Heart left ventricle (tissue), 13 donors: ENCODE measurements at regions not wholly inside any gene's neighbourhood (a gene's known extent, or its start where the extent isn't known, plus 50 kb on each side); places are given as distances from the start of the nearest gene placed in this dataset.

Source experiments
- CTCF ChIP-seq, 12 donors: fragments of 200-600 bp; sonication (generic) in 4 of 12; IDR thresholded peaks; one replicate each; pipeline versions ENCODE4 v1.5.0 to v1.8.0; 2018 to 2022; ENCODE audit warnings: antibody characterized with exemption in 12 of 12, mild to moderate bottlenecking in 5 of 12
- POLR2A ChIP-seq, 2 donors: fragments of 450-650 bp; IDR thresholded peaks; one replicate each; pipeline ENCODE4 v1.6.1; 2017; ENCODE audit warnings: antibody characterized with exemption in 2 of 2, mild to moderate bottlenecking in 2 of 2, moderate library complexity in 2 of 2
- donor health status: ischemic (EF 13 %, LVEDD 7.1; RV severe dilation, severe dysfunction).
- donor health status: DM: no; HTN: yes; CAD: no.
- donor health status: DM: no; HTN: no; CAD: no.
- donor health status: ischemic (EF 25% LVEDD 6.9; RV normal size, moderate dysfunction).
- donor health status: ischemic (EF 25% LVEDD 5.7; RV mildly dilated, moderate dysfunction).
- donor health status: ischemic (EF 35%, LVEDD 5.7; RV mildly dilated, moderate dysfunction).
- donor health status: nonischemic (EF 11% LVEDD 7.7; RV severe dilation, severe dysfunction).
- donor health status: DM: yes; HTN: yes; CAD: no.
- donor health status: PGD.
- donor health status: ischemic (EF 29% LVEDD 5.4; RV normal size, mild dysfunction).
- donor health status: nonischemic (EF 23%, LVEDD 6.1; RV moderate dilation, normal function).

GRCh38 chr2:136407117-136407951 lies 289.4 kb upstream of the CXCR4 start:
- TF ChIP-seq CTCF (IDR thresholded peaks at IDR 0.05) (no peak), POLR2A (IDR thresholded peaks at IDR 0.05) (no peak)
